SKM-1 treated with dmso at 0.1 percent for 144 hours (cell line): ENCODE measurements at regions not wholly inside any gene's neighbourhood (a gene's known extent, or its start where the extent isn't known, plus 50 kb on each side); places are given as distances from the start of the nearest gene placed in this dataset.

ENCODE experiments used
- DNase-seq: peaks from one replicate; lab custom pipeline; 2025; ENCODE audit not compliant: unreplicated experiment; lab: John Stamatoyannopoulos, UW

GRCh38 chr3:72310419-72311380 lies 525.8 kb upstream of the PROK2 start:
- DNase-seq = peak; percentile 26

- DNase-seq = no peak
Measured at GRCh38 chr3:72309661-72310418, 524.9 kb upstream of the PROK2 start.

- no peak for DNase-seq
Measured at GRCh38 chr3:72308641-72309040, 523.7 kb upstream of the PROK2 start.

- no peak for DNase-seq
Measured at GRCh38 chr3:72307438-72308115, 522.6 kb upstream of the PROK2 start.

- no peak for DNase-seq
Measured at GRCh38 chr3:72306800-72307341, 521.9 kb upstream of the PROK2 start.

- no peak for DNase-seq
Measured at GRCh38 chr3:72303926-72304325, 519.0 kb upstream of the PROK2 start.

GRCh38 chr3:72301779-72302178 lies 516.8 kb upstream of the PROK2 start:
- no peak for DNase-seq

GRCh38 chr3:72300621-72301020 lies 515.7 kb upstream of the PROK2 start:
- no peak for DNase-seq

GRCh38 chr3:72299823-72300222 lies 514.9 kb upstream of the PROK2 start:
- no peak for DNase-seq

GRCh38 chr3:72299321-72299802 lies 514.4 kb upstream of the PROK2 start:
- no peak for DNase-seq

- DNase-seq = no peak
Measured at GRCh38 chr3:72298201-72299152, 513.5 kb upstream of the PROK2 start.

GRCh38 chr3:72297481-72297880 lies 512.5 kb upstream of the PROK2 start:
- no peak for DNase-seq

- DNase-seq = no peak
Measured at GRCh38 chr3:72296477-72297111, 511.6 kb upstream of the PROK2 start.

GRCh38 chr3:72295962-72296450 lies 511.1 kb upstream of the PROK2 start:
- DNase-seq = no peak

- DNase-seq = no peak
Measured at GRCh38 chr3:72295276-72295961, 510.5 kb upstream of the PROK2 start.

GRCh38 chr3:72290859-72291638 lies 506.1 kb upstream of the PROK2 start:
- DNase-seq = no peak

- DNase-seq = no peak
Measured at GRCh38 chr3:72289692-72290071, 504.7 kb upstream of the PROK2 start.
